Right cardiac atrium (tissue), 5 donors: ENCODE measurements at regions not wholly inside any gene's neighbourhood (a gene's known extent, or its start where the extent isn't known, plus 50 kb on each side); places are given as distances from the start of the nearest gene placed in this dataset.
"Not testable (repeated sequence)": the region's sequence is repeated elsewhere in the genome, so short reads cannot be mapped to it uniquely, and the experiment has no call there.

ENCODE experiments used
- ATAC-seq, 2 donors: fragments of 200-7000 bp; cut with Tn5 transposase; one replicate each; pipeline versions ENCODE4 v1.8.0 to v1.9.1; 2020; ENCODE audit warnings: moderate library complexity in 2 of 2, mild to moderate bottlenecking in 1 of 2
- DNase-seq, 3 donors: peaks; one replicate each; pipeline ENCODE4 v3.0.0-alpha.2; 2020
- H3K27ac ChIP-seq: one replicate; pipeline ENCODE4 v1.5.1; 2013; ENCODE audit warnings: mild to moderate bottlenecking, low read length, control low read depth, moderate library complexity
- H3K27me3 ChIP-seq: one replicate; pipeline ENCODE4 v1.6.1; 2013; ENCODE audit not compliant: control insufficient read depth, insufficient read depth
- H3K4me1 ChIP-seq: one replicate; pipeline ENCODE4 v1.6.1; 2013; ENCODE audit warnings: low read length; ENCODE audit not compliant: control insufficient read depth, insufficient read depth
- H3K4me3 ChIP-seq: one replicate; pipeline ENCODE4 v1.5.1; 2013; ENCODE audit warnings: low read length, control low read depth
- H3K9me3 ChIP-seq: one replicate; pipeline ENCODE4 v1.6.1; 2013; ENCODE audit warnings: low read length; ENCODE audit not compliant: control insufficient read depth
- WGBS: extraction: QIAGEN DNeasy Blood & Tissue Kit; methylation state at CpG from one replicate; pipeline ENCODE4 v1.1.7; 2013; 5-methylcytosine and 5-hydroxymethylcytosine counted together
- intact Hi-C, 4 donors: fragments of 100-400 bp; cut with DNase I; formaldehyde crosslinking; loops; one replicate each; pipeline versions ENCODE4 v1.11.0 to v1.14.0; 2022 to 2023
- donor health status: healthy with polysubstance abuse.
- donor health status: DM: no; HTN: yes; CAD: no.
- donor health status: DM: no; HTN: no; CAD: no.
- donor health status: DM: no; HTN: yes; CAD: no; lungs with severe emphysema.
- donor health status: DM: yes; HTN: yes; CAD: no.

GRCh38 chr13:97875911-97876310 lies 77.6 kb upstream of the IPO5 start:
- intact Hi-C loops, result no loop called here
- no peak overlapping the region for H3K4me3 ChIP-seq
- ATAC-seq (no peak), DNase-seq (no peak)
- no peaks in the 10 kb centered on the region for H3K4me1 ChIP-seq
- no peaks in the 10 kb centered on the region for H3K9me3 ChIP-seq
- H3K27me3 ChIP-seq, result no peaks in the 10 kb centered on the region
- 89% methylated on average over 7 of the region's 7 CpGs for WGBS
- H3K27ac ChIP-seq, result no peak overlapping the region

- H3K4me1 ChIP-seq, result no peaks in the 10 kb centered on the region
- no peak overlapping the region for H3K27ac ChIP-seq
- intact Hi-C loops, result no loop called here
- H3K9me3 ChIP-seq, result no peaks in the 10 kb centered on the region
- ATAC-seq, result no peak
- no peak overlapping the region for H3K4me3 ChIP-seq
- DNase-seq, result no peak
- no peaks in the 10 kb centered on the region for H3K27me3 ChIP-seq
- WGBS, result 85% methylated on average over 9 of the region's 9 CpGs
These were observed 74.8 kb upstream of the IPO5 start for GRCh38 chr13:97878431-97879375.

- intact Hi-C loops, result no loop called here
These were observed 73.7 kb upstream of the IPO5 start for GRCh38 chr13:97879646-97880310.

GRCh38 chr13:97880311-97880675 lies 73.2 kb upstream of the IPO5 start:
- intact Hi-C loops, result no loop called here
- no peak overlapping the region for H3K27ac ChIP-seq

More at GRCh38 chr13:97879646-97880310, 73.7 kb upstream of the IPO5 start:
- Histone ChIP-seq H3K4me1 (no peaks in the 10 kb centered on the region), H3K27me3 (no peaks in the 10 kb centered on the region), H3K4me3 (no peak overlapping the region), H3K27ac (no peak overlapping the region), H3K9me3 (no peaks in the 10 kb centered on the region)
- ATAC-seq, result no peak
- WGBS, result 56% methylated on average over 8 of the region's 8 CpGs
- DNase-seq, result no peak

GRCh38 chr13:97881556-97881955 lies 71.9 kb upstream of the IPO5 start:
- DNase-seq (no peak), ATAC-seq (no peak)
- no peaks in the 10 kb centered on the region for H3K4me1 ChIP-seq
- no peaks in the 10 kb centered on the region for H3K9me3 ChIP-seq
- WGBS, result 78% methylated on average over 4 of the region's 4 CpGs
- H3K4me3 ChIP-seq, result no peak overlapping the region
- no peaks in the 10 kb centered on the region for H3K27me3 ChIP-seq
- intact Hi-C loops, result no loop called here
- no peak overlapping the region for H3K27ac ChIP-seq

More at GRCh38 chr13:97880311-97880675, 73.2 kb upstream of the IPO5 start:
- Histone ChIP-seq H3K9me3 (no peaks in the 10 kb centered on the region), H3K4me1 (no peaks in the 10 kb centered on the region), H3K4me3 (no peak overlapping the region), H3K27me3 (no peaks in the 10 kb centered on the region)
- WGBS, result 69% methylated on average over 5 of the region's 5 CpGs
- ATAC-seq (no peak), DNase-seq (no peak)

GRCh38 chr13:97883396-97883795 lies 70.1 kb upstream of the IPO5 start:
- Histone ChIP-seq H3K4me3 (no peak overlapping the region), H3K27ac (no peak overlapping the region), H3K9me3 (no peaks in the 10 kb centered on the region), H3K4me1 (no peaks in the 10 kb centered on the region), H3K27me3 (no peaks in the 10 kb centered on the region)
- ATAC-seq (no peak), DNase-seq (no peak)
- WGBS, result 61% methylated on average over 4 of the region's 4 CpGs
- intact Hi-C loops, result no loop called here

GRCh38 chr13:97884707-97885468 lies 68.6 kb upstream of the IPO5 start:
- Histone ChIP-seq H3K4me1 (peaks cover 3% of the 10 kb centered on the region), H3K27me3 (no peaks in the 10 kb centered on the region), H3K4me3 (no peak overlapping the region), H3K27ac (no peak overlapping the region), H3K9me3 (no peaks in the 10 kb centered on the region)
- DNase-seq (no peak), ATAC-seq (no peak)
- intact Hi-C loops, result no loop called here
- 83% methylated on average over 9 of the region's 9 CpGs for WGBS

- intact Hi-C loops, result no loop called here
- H3K4me1 ChIP-seq, result peaks cover 3% of the 10 kb centered on the region
These were observed 67.8 kb upstream of the IPO5 start for GRCh38 chr13:97885641-97886040.

GRCh38 chr13:97889803-97890202 lies 63.7 kb upstream of the IPO5 start:
- Histone ChIP-seq H3K9me3 (no peaks in the 10 kb centered on the region), H3K4me1 (peaks cover 3% of the 10 kb centered on the region), H3K4me3 (no peak overlapping the region), H3K27me3 (no peaks in the 10 kb centered on the region), H3K27ac (no peak overlapping the region)
- ATAC-seq (peak in 1 of 2 donors; percentile 61), DNase-seq (peak in 2 of 3 donors; percentile 52 to 55)
- WGBS, result 21% methylated on average over 1 of the region's 1 CpG
- intact Hi-C loops, result no loop called here

More at GRCh38 chr13:97885641-97886040, 67.8 kb upstream of the IPO5 start:
- DNase-seq (no peak), ATAC-seq (no peak)
- Histone ChIP-seq H3K9me3 (no peaks in the 10 kb centered on the region), H3K4me3 (no peak overlapping the region), H3K27ac (no peak overlapping the region), H3K27me3 (no peaks in the 10 kb centered on the region)
- WGBS, result 90% methylated on average over 2 of the region's 2 CpGs

- Histone ChIP-seq H3K4me1 (peaks cover 3% of the 10 kb centered on the region), H3K27ac (no peak overlapping the region), H3K9me3 (no peaks in the 10 kb centered on the region), H3K4me3 (no peak overlapping the region), H3K27me3 (no peaks in the 10 kb centered on the region)
- intact Hi-C loops, result no loop called here
- DNase-seq (no peak), ATAC-seq (no peak)
- 96% methylated on average over 5 of the region's 5 CpGs for WGBS
These were observed 62.9 kb upstream of the IPO5 start for GRCh38 chr13:97890573-97890972.

GRCh38 chr13:97891964-97892363 lies 61.5 kb upstream of the IPO5 start:
- DNase-seq, H3K27me3 ChIP-seq, H3K4me1 ChIP-seq, H3K27ac ChIP-seq, H3K4me3 ChIP-seq, intact Hi-C loops, H3K9me3 ChIP-seq, ATAC-seq: not testable (repeated sequence)
- WGBS, result 82% methylated on average over 8 of the region's 8 CpGs
